Stomach (tissue), 8 donors: ENCODE measurements at regions not wholly inside any gene's neighbourhood (a gene's known extent, or its start where the extent isn't known, plus 50 kb on each side); places are given as distances from the start of the nearest gene placed in this dataset.

ENCODE experiments used
- DNase-seq, 2 donors: peaks; one replicate each; pipeline versions ENCODE4 v3.0.0 to v3.0.0-alpha.2; 2013 to 2019
- H3K27ac ChIP-seq, 5 donors: fragments of 200-600 bp in 4 of 5; sonication (generic) in 4 of 5; one replicate each; pipeline ENCODE4 v1.5.1; 2013 to 2019; ENCODE audit warnings: mild to moderate bottlenecking in 1 of 5, moderate library complexity in 1 of 5
- H3K27me3 ChIP-seq, 3 donors: fragments of 200-600 bp; sonication (generic); one replicate each; pipeline ENCODE4 v1.5.1; 2017 to 2019; ENCODE audit warnings: mixed run types in 1 of 3
- H3K36me3 ChIP-seq, 4 donors: fragments of 200-600 bp; sonication (generic); 1 replicate in 3 of 4; 2 replicates in 1 of 4; pipeline ENCODE4 v1.5.1; 2016 to 2019
- H3K4me1 ChIP-seq, 4 donors: fragments of 200-600 bp; sonication (generic); one replicate each; pipeline ENCODE4 v1.5.1; 2016 to 2019
- H3K4me3 ChIP-seq, 4 donors: fragments of 200-600 bp; sonication (generic) in 3 of 4; one replicate each; pipeline ENCODE4 v1.5.1; 2016 to 2019; ENCODE audit warnings: mild to moderate bottlenecking in 1 of 4
- H3K9me3 ChIP-seq, 4 donors: fragments of 200-600 bp; sonication (generic); one replicate each; pipeline ENCODE4 v1.5.1; 2016 to 2019
- CTCF ChIP-seq, 7 experiments: fragments of 450-650 bp in 4 of 7; fragments of 200-600 bp in 3 of 7; sonication (generic) in 3 of 7; IDR thresholded peaks; one replicate each; pipeline ENCODE4 v1.5.1; 2016 to 2019; ENCODE audit warnings: antibody characterized with exemption in 7 of 7, control low read depth in 2 of 7, mild to moderate bottlenecking in 1 of 7
- EP300 ChIP-seq: sonication (generic); formaldehyde crosslinking; IDR thresholded peaks from one replicate; pipeline ENCODE4 v1.6.1; 2017; ENCODE audit warnings: antibody characterized with exemption
- POLR2A ChIP-seq, 4 donors: fragments of 450-650 bp; IDR thresholded peaks; one replicate each; pipeline ENCODE4 v1.6.1; 2016; ENCODE audit warnings: antibody characterized with exemption in 4 of 4, control low read depth in 2 of 4, mild to moderate bottlenecking in 1 of 4, moderate library complexity in 1 of 4
- POLR2AphosphoS5 ChIP-seq, 3 donors: sonication (generic); formaldehyde crosslinking; IDR thresholded peaks; one replicate each; pipeline ENCODE4 v1.6.1; 2016; ENCODE audit warnings: antibody characterized with exemption in 3 of 3
- WGBS, 5 donors: extraction: QIAGEN DNeasy Blood & Tissue Kit in 3 of 5; methylation state at CpG; one replicate each; pipeline versions ENCODE4 v1.1.5 to v1.1.7; 2013 to 2018; 5-methylcytosine and 5-hydroxymethylcytosine counted together
- intact Hi-C: fragments of 100-400 bp; cut with DNase I; formaldehyde crosslinking; loops from one replicate; pipeline ENCODE4 v1.15.1; 2023; ENCODE audit warnings: low total_unique reads
- donor health status: healthy with polysubstance abuse.
- donor health status: Bipolar disorder and iron deficiency.
- donor health status: healthy.

GRCh38 chr20:11843289-11843688, 74.4 kb upstream of the BTBD3 start:
- intact Hi-C loops = no loop called here
- H3K4me1 ChIP-seq = peaks cover 0 to 7% (median 6%) of the 10 kb centered on the region in 4 donors
- no peaks in the 10 kb centered on the region for H3K9me3 ChIP-seq
- WGBS, 5 donors = 77 to 97% (median 82%) methylated on average over 1 of the region's 1 CpG
- no peak for TF ChIP-seq CTCF (IDR thresholded peaks at IDR 0.05)
- no peak for TF ChIP-seq EP300
- no peak for TF ChIP-seq POLR2AphosphoS5 (IDR thresholded peaks at IDR 0.05)
- DNase-seq = no peak
- no peak overlapping the region for H3K4me3 ChIP-seq
- no peak overlapping the region for H3K27ac ChIP-seq
- no peaks in the 10 kb centered on the region for H3K27me3 ChIP-seq
- no peaks in the 10 kb centered on the region for H3K36me3 ChIP-seq

GRCh38 chr20:11844691-11845090, 73.0 kb upstream of the BTBD3 start:
- H3K9me3 ChIP-seq = no peaks in the 10 kb centered on the region
- no peak overlapping the region for H3K27ac ChIP-seq
- TF ChIP-seq POLR2A (IDR thresholded peaks at IDR 0.05) = no peak
- no peak for TF ChIP-seq EP300
- TF ChIP-seq POLR2AphosphoS5 (IDR thresholded peaks at IDR 0.05) = no peak
- no peak for TF ChIP-seq CTCF (IDR thresholded peaks at IDR 0.05)
- no peaks in the 10 kb centered on the region for H3K27me3 ChIP-seq
- no peak for DNase-seq
- H3K4me3 ChIP-seq = no peak overlapping the region
- intact Hi-C loops = no loop called here
- peaks cover 0 to 15% (median 8%) of the 10 kb centered on the region in 4 donors for H3K4me1 ChIP-seq
- H3K36me3 ChIP-seq = no peaks in the 10 kb centered on the region

GRCh38 chr20:11845340-11845739, 72.4 kb upstream of the BTBD3 start:
- DNase-seq = no peak
- Histone ChIP-seq H3K27me3 (no peaks in the 10 kb centered on the region), H3K4me3 (no peak overlapping the region), H3K9me3 (no peaks in the 10 kb centered on the region), H3K27ac (no peak overlapping the region), H3K36me3 (no peaks in the 10 kb centered on the region), H3K4me1 (peaks cover 0 to 18% (median 8%) of the 10 kb centered on the region in 4 donors)
- TF ChIP-seq POLR2AphosphoS5 (IDR thresholded peaks at IDR 0.05) = no peak
- TF ChIP-seq POLR2A (IDR thresholded peaks at IDR 0.05) = no peak
- no peak for TF ChIP-seq CTCF (IDR thresholded peaks at IDR 0.05)
- no peak for TF ChIP-seq EP300
- 75 to 83% (median 80%) methylated on average over 3 of the region's 3 CpGs for WGBS, 5 donors
- intact Hi-C loops = no loop called here

GRCh38 chr20:11846131-11846530, 71.6 kb upstream of the BTBD3 start:
- no peak for DNase-seq
- H3K27me3 ChIP-seq = no peaks in the 10 kb centered on the region
- no peaks in the 10 kb centered on the region for H3K36me3 ChIP-seq
- 74 to 100% (median 88%) methylated on average over 1 of the region's 1 CpG for WGBS, 5 donors
- TF ChIP-seq POLR2AphosphoS5 (IDR thresholded peaks at IDR 0.05) (no peak), EP300 (no peak), POLR2A (IDR thresholded peaks at IDR 0.05) (no peak), CTCF (IDR thresholded peaks at IDR 0.05) (no peak)
- H3K4me3 ChIP-seq = no peak overlapping the region
- no peak overlapping the region for H3K27ac ChIP-seq
- H3K9me3 ChIP-seq = no peaks in the 10 kb centered on the region
- peaks cover 0 to 18% (median 8%) of the 10 kb centered on the region in 4 donors for H3K4me1 ChIP-seq
- intact Hi-C loops = no loop called here
